Neuronal stem cell (in vitro differentiated cells): ENCODE measurements at regions not wholly inside any gene's neighbourhood (a gene's known extent, or its start where the extent isn't known, plus 50 kb on each side); places are given as distances from the start of the nearest gene placed in this dataset.

Experiments
- DNase-seq: peaks from one replicate; pipeline ENCODE4 v3.0.0-alpha.2; 2013; ENCODE audit warnings: low spot score
- H2AFZ ChIP-seq: one replicate; pipeline ENCODE4 v1.6.1; 2013; ENCODE audit warnings: mild to moderate bottlenecking, low read length, inconsistent platforms
- H2AK5ac ChIP-seq: 2 replicates; pipeline ENCODE4 v1.6.1; 2013; ENCODE audit warnings: low read depth, mild to moderate bottlenecking, inconsistent platforms, low read length, moderate library complexity, mixed read lengths
- H2BK120ac ChIP-seq: 2 replicates; pipeline ENCODE4 v1.6.1; 2013; ENCODE audit warnings: low read depth, mild to moderate bottlenecking, inconsistent platforms, low read length, moderate library complexity, mixed read lengths
- H2BK12ac ChIP-seq: one replicate; pipeline ENCODE4 v1.6.1; 2013; ENCODE audit warnings: low read length, inconsistent platforms
- H2BK15ac ChIP-seq: 2 replicates; pipeline ENCODE4 v1.6.1; 2013; ENCODE audit warnings: mild to moderate bottlenecking, low read length, inconsistent platforms, mixed read lengths
- H2BK5ac ChIP-seq: one replicate; pipeline ENCODE4 v1.6.1; 2013; ENCODE audit warnings: inconsistent platforms, mild to moderate bottlenecking, low read length, moderate library complexity
- H3K14ac ChIP-seq: one replicate; pipeline ENCODE4 v1.6.1; 2013; ENCODE audit warnings: low read length, inconsistent platforms
- H3K18ac ChIP-seq: 2 replicates; pipeline ENCODE4 v1.6.1; 2013; ENCODE audit warnings: low read length, inconsistent platforms
- H3K23ac ChIP-seq: 2 replicates; pipeline ENCODE4 v1.6.1; 2013; ENCODE audit warnings: low read depth, mild to moderate bottlenecking, mixed read lengths, low read length, inconsistent platforms; ENCODE audit not compliant: poor library complexity
- H3K27ac ChIP-seq: replicated peaks from 3 replicates; pipeline ENCODE4 v1.5.1; 2013; ENCODE audit warnings: low read length, inconsistent platforms
- H3K27me3 ChIP-seq, 3 experiments: 2 replicates each; pipeline ENCODE4 v1.6.1; 2013; ENCODE audit warnings: low read length in 3 of 3, mild to moderate bottlenecking in 2 of 3, inconsistent platforms in 1 of 3, low read depth in 1 of 3, mixed read lengths in 1 of 3, moderate library complexity in 1 of 3; ENCODE audit not compliant: control insufficient read depth in 3 of 3, insufficient read depth in 3 of 3
- H3K36me3 ChIP-seq, 2 donors: replicated peaks in 1 of 2; 2 replicates each; pipeline ENCODE4 v1.6.1; 2013; ENCODE audit warnings: low read length in 2 of 2; ENCODE audit not compliant: control insufficient read depth in 2 of 2, insufficient read depth in 2 of 2
- H3K4ac ChIP-seq: 2 replicates; pipeline ENCODE4 v1.6.1; 2013; ENCODE audit warnings: inconsistent platforms, mild to moderate bottlenecking, low read length, moderate library complexity
- H3K4me1 ChIP-seq, 2 donors: 1 replicate in 1 of 2; 2 replicates in 1 of 2; pipeline ENCODE4 v1.6.1; 2013; ENCODE audit warnings: low read length in 2 of 2, low read depth in 1 of 2; ENCODE audit not compliant: control insufficient read depth in 2 of 2, insufficient read depth in 1 of 2
- H3K4me2 ChIP-seq: one replicate; pipeline ENCODE4 v1.6.1; 2013; ENCODE audit warnings: mild to moderate bottlenecking, low read length, inconsistent platforms; ENCODE audit not compliant: insufficient read depth, poor library complexity, severe bottlenecking
- H3K4me3 ChIP-seq, 2 donors: 2 replicates each; pipeline ENCODE4 v1.5.1; 2013; ENCODE audit warnings: low read length in 2 of 2, mild to moderate bottlenecking in 2 of 2, inconsistent platforms in 1 of 2, moderate library complexity in 1 of 2
- H3K79me1 ChIP-seq: one replicate; pipeline ENCODE4 v1.6.1; 2013; ENCODE audit warnings: low read depth, mild to moderate bottlenecking, inconsistent platforms, low read length, moderate library complexity
- H3K9ac ChIP-seq: one replicate; pipeline ENCODE4 v1.6.1; 2013; ENCODE audit warnings: mild to moderate bottlenecking, low read depth, low read length, inconsistent platforms; ENCODE audit not compliant: poor library complexity
- H3K9me3 ChIP-seq, 2 donors: replicated peaks in 1 of 2; 2 replicates each; pipeline versions ENCODE3 to v1.6.1; 2013; ENCODE audit warnings: low read length in 2 of 2, mild to moderate bottlenecking in 2 of 2, inconsistent platforms in 1 of 2, low read depth in 1 of 2, mixed read lengths in 1 of 2, moderate library complexity in 1 of 2; ENCODE audit not compliant: control insufficient read depth in 2 of 2, insufficient read depth in 1 of 2
- H4K8ac ChIP-seq: one replicate; pipeline ENCODE4 v1.6.1; 2013; ENCODE audit warnings: low read depth, mild to moderate bottlenecking, inconsistent platforms, low read length, moderate library complexity
- H4K91ac ChIP-seq: one replicate; pipeline ENCODE4 v1.6.1; 2013; ENCODE audit warnings: low read length, low read depth, mild to moderate bottlenecking, inconsistent platforms; ENCODE audit not compliant: poor library complexity
- WGBS, 2 donors: extraction: QIAGEN DNeasy Blood & Tissue Kit; methylation state at CpG; one replicate each; pipeline ENCODE4 v1.1.7; 2013; ENCODE audit warnings: missing lambda C conversion rate in 2 of 2, mixed read lengths in 1 of 2; ENCODE audit not compliant: insufficient read length in 2 of 2, insufficient replicate concordance in 1 of 2; ENCODE audit errors: extremely low coverage in 2 of 2; 5-methylcytosine and 5-hydroxymethylcytosine counted together

DNA sequence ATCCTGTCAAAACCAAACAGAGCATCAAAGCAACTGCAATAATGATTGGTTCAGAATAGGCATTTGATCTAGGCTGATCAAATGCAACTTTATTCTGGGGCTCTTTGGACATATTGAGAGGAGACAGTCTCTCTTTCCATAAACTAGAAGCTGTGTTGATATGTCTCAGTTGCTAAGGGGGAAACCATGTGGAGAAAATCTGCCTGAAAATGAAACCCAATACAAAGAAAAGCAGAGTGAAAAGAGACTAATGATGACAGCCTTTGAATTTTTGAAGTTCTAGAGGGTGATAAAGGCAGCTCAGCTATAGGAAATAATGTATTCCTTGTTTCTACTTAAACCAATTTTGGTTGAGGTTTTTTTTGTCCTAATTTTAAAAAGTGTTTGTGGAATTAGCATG is 941.8 kb upstream of the POT1 start:
- H3K9ac ChIP-seq = no peak overlapping the region
- H3K14ac ChIP-seq = no peak overlapping the region
- no peaks in the 10 kb centered on the region for H3K4me1 ChIP-seq
- H3K27ac ChIP-seq = no peak overlapping the region
- H2AK5ac ChIP-seq = no peak overlapping the region
- H2BK120ac ChIP-seq = no peak overlapping the region
- H3K23ac ChIP-seq = no peak overlapping the region
- H3K4ac ChIP-seq = no peak overlapping the region
- no peak overlapping the region for H2BK5ac ChIP-seq
- no peak for DNase-seq
- H4K91ac ChIP-seq = no peak overlapping the region
- H3K18ac ChIP-seq = no peak overlapping the region
- no peaks in the 10 kb centered on the region for H3K9me3 ChIP-seq
- no peak overlapping the region for H3K4me3 ChIP-seq
- H3K27me3 ChIP-seq = no peaks in the 10 kb centered on the region
- H3K4me2 ChIP-seq = no peak overlapping the region
- no peak overlapping the region for H2AFZ ChIP-seq
- H4K8ac ChIP-seq = no peak overlapping the region
- H3K79me1 ChIP-seq = no peaks in the 10 kb centered on the region
- H2BK15ac ChIP-seq = no peak overlapping the region
- no peaks in the 10 kb centered on the region for H3K36me3 ChIP-seq
- H2BK12ac ChIP-seq = no peak overlapping the region

DNA sequence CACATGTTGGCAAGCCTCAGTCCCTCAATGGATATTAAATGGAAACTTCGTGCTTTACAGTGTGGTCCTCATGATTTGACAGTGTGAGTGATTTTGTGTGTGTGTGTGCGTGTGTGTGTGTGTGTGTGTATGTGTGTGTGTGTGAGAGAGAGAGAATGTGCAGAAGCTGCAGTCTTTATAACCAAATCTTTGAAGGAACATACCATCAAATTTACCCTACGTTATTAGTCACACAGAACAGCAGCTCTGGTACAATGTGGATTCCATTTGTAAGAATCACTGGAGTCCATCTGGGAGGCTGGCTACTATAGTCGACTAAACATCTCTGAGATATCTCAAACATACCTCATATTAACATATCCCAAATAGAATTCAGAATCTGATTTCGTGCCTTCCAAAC is 928.0 kb upstream of the POT1 start:
- Histone ChIP-seq H3K27ac (no peak overlapping the region), H3K4me2 (no peak overlapping the region), H3K36me3 (no peaks in the 10 kb centered on the region), H3K9ac (no peak overlapping the region), H2BK12ac (no peak overlapping the region), H3K4me3 (no peak overlapping the region), H4K91ac (no peak overlapping the region), H2AK5ac (no peak overlapping the region), H3K18ac (no peak overlapping the region), H3K79me1 (no peaks in the 10 kb centered on the region), H3K23ac (no peak overlapping the region), H2AFZ (no peak overlapping the region), H2BK15ac (no peak overlapping the region), H3K14ac (no peak overlapping the region), H3K4ac (no peak overlapping the region), H3K4me1 (no peaks in the 10 kb centered on the region), H4K8ac (no peak overlapping the region), H2BK120ac (no peak overlapping the region), H3K27me3 (no peaks in the 10 kb centered on the region), H3K9me3 (no peaks in the 10 kb centered on the region), H2BK5ac (no peak overlapping the region)
- no peak for DNase-seq
- WGBS, 2 donors = no CpG with 5 or more reads among the region's 5 CpGs

GRCh38 chr7:125848157-125848556 is 918.5 kb upstream of the POT1 start:
- no peak for DNase-seq
- peaks cover 0 to 8% of the 10 kb centered on the region in 2 donors for H3K4me1 ChIP-seq

DNA sequence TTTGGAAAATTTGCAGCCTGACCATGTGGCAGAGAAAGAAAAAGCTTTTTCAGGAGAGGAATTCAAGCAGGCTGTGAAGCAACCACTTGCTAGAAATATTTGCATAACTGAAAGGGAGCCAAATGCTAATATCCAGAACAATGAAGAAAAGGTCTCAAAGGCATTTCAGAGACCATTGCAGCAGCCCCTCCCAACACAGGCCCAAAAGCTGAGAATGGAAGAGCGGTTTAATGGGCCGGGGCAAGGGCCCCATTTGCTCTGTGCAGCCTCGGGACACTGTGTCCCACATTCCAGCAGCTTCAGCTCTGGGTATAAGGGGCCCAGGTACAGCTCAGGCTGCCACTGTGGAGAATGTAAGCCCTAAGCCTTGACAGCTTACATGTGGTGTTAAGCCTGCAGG is 918.1 kb upstream of the POT1 start:
- H2AK5ac ChIP-seq = no peak overlapping the region
- H2BK15ac ChIP-seq = no peak overlapping the region
- H3K14ac ChIP-seq = no peak overlapping the region
- no peaks in the 10 kb centered on the region for H3K27me3 ChIP-seq
- WGBS, 2 donors = no CpG with 5 or more reads among the region's 3 CpGs
- peaks cover 0 to 8% of the 10 kb centered on the region in 2 donors for H3K4me1 ChIP-seq
- peaks cover 0 to 2% of the 10 kb centered on the region in 2 donors for H3K9me3 ChIP-seq
- no peaks in the 10 kb centered on the region for H3K36me3 ChIP-seq
- no peak overlapping the region for H3K4ac ChIP-seq
- no peak overlapping the region for H2BK12ac ChIP-seq
- no peak overlapping the region for H2BK120ac ChIP-seq
- no peak overlapping the region for H3K4me2 ChIP-seq
- no peak for DNase-seq
- no peak overlapping the region for H3K23ac ChIP-seq
- no peak overlapping the region for H3K18ac ChIP-seq
- H2BK5ac ChIP-seq = no peak overlapping the region
- H3K79me1 ChIP-seq = no peaks in the 10 kb centered on the region
- H3K4me3 ChIP-seq = no peak overlapping the region
- peak overlapping the region; percentile 41 for H2AFZ ChIP-seq
- H4K8ac ChIP-seq = no peak overlapping the region
- no peak overlapping the region for H3K27ac ChIP-seq
- H4K91ac ChIP-seq = no peak overlapping the region
- H3K9ac ChIP-seq = no peak overlapping the region

More at GRCh38 chr7:125848157-125848556, 918.5 kb upstream of the POT1 start:
- Histone ChIP-seq H2AFZ (peak overlapping the region; percentile 41), H2BK15ac (no peak overlapping the region), H3K9ac (no peak overlapping the region), H2AK5ac (no peak overlapping the region), H3K36me3 (no peaks in the 10 kb centered on the region), H3K18ac (no peak overlapping the region), H3K79me1 (no peaks in the 10 kb centered on the region), H3K4me2 (no peak overlapping the region), H3K4ac (peak overlapping the region; percentile 66), H3K4me3 (no peak overlapping the region), H4K91ac (no peak overlapping the region), H2BK12ac (no peak overlapping the region), H2BK5ac (no peak overlapping the region), H3K14ac (no peak overlapping the region), H4K8ac (no peak overlapping the region), H3K23ac (no peak overlapping the region), H2BK120ac (no peak overlapping the region), H3K9me3 (peaks cover 0 to 2% of the 10 kb centered on the region in 2 donors), H3K27me3 (no peaks in the 10 kb centered on the region), H3K27ac (no peak overlapping the region)
- no CpG with 5 or more reads among the region's 2 CpGs for WGBS, 2 donors
